Inflammatory macrophage (primary cell): ENCODE measurements at regions not wholly inside any gene's neighbourhood (a gene's known extent, or its start where the extent isn't known, plus 50 kb on each side); places are given as distances from the start of the nearest gene placed in this dataset.

Experiments
- DNase-seq, 2 donors: peaks; one replicate each; pipeline ENCODE4 v3.0.0-alpha.2; 2020 to 2022

DNA sequence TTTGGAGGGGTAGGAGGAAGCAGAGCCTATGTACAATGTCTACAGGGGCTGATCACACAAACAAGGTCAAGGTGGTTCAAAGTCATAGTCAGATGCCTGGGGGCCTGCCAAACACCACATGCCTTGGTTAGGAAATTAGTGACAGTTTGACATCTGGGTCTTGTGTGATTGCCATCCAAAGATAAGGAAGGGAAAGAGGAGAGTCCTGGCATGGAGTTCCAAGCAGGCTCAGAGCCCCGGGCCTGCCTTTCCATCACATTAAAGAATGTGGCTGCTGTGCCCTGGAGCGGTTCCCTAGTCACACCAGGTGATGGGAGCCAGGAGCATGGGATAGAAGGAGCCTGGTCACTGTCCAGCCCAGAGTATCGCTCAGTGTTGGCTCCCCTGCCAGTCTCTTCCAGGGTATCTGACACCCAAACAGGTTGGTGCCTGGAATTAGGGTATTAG, 53.6 kb upstream of the BCL2L14 start:
- no peak for DNase-seq

DNA sequence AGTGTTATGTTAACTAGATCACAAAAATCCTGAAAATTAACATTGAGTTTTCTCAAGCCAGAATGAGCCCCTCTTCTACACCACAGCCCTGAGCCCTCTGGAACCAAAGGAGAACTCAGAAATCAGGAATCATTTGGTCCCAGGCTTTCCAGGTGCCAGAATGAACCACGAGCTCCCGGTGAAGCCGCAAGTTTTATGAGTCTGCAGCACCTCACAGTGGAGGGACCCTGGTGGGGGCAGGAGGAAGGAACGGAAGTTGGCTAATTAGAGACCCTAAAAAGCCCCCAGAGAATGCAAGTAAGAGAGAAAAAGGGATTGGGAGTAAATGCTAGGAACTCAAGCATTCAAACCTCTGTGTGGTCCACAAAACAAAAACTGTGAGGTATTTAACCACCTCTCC, 52.9 kb upstream of the BCL2L14 start:
- DNase-seq, result no peak

- no peak for DNase-seq
Observed at GRCh38 chr12:12018454-12018853, 52.3 kb upstream of the BCL2L14 start.

DNA sequence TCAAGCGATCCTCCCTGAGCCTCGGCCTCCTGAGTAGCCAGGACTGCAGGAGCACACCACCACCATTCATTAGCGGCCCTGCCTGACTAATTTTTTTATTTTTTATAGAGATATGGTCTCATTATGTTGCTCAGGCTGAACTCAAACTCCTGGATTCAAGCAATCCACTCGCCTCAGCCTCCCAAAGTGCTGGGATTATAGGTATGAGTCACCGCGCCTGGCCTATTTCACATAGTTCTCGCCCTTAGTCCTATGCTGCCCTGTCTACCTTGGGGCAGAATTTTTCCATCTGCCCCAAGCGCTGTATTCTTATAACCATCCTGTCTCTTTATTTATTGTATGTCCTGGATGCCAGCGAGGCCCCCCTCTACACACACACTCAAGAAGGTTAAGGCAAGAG, 50.9 kb upstream of the BCL2L14 start:
- DNase-seq, result no peak

- no peak for DNase-seq
Observed at GRCh38 chr12:12020762-12021161, 50.0 kb upstream of the BCL2L14 start.
